ENCODE measurements at regions not wholly inside any gene's neighbourhood (a gene's known extent, or its start where the extent isn't known, plus 50 kb on each side); places are given as distances from the start of the nearest gene placed in this dataset.
A peak's percentile ranks its signal among the peaks of the same experiment; 100 is the strongest.

DNA sequence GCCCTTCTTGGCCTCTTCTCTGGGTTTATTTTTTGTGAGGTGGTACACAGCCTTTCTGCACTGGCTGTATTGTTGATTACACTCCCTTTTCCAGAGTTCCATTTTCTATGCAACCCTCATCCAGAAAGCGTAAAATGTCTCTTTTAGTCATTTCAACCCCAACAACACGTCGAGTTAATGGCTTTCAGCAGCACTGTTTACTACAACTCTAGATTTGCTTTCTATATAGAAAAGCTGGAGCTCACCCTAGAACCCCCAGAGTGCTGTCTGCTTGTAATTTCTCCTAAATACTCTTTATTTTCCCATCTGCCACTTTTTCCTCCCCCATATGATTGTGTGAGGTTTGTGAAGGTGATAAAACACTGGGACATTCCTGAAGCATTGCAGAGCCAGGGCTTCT lies 148.9 kb upstream of the TMTC4 start:
- in situ Hi-C loops (cut with HindIII; ENCODE audit: low sequenced_read_pairs) = no loop called here
- TF ChIP-seq, protein P1, sequence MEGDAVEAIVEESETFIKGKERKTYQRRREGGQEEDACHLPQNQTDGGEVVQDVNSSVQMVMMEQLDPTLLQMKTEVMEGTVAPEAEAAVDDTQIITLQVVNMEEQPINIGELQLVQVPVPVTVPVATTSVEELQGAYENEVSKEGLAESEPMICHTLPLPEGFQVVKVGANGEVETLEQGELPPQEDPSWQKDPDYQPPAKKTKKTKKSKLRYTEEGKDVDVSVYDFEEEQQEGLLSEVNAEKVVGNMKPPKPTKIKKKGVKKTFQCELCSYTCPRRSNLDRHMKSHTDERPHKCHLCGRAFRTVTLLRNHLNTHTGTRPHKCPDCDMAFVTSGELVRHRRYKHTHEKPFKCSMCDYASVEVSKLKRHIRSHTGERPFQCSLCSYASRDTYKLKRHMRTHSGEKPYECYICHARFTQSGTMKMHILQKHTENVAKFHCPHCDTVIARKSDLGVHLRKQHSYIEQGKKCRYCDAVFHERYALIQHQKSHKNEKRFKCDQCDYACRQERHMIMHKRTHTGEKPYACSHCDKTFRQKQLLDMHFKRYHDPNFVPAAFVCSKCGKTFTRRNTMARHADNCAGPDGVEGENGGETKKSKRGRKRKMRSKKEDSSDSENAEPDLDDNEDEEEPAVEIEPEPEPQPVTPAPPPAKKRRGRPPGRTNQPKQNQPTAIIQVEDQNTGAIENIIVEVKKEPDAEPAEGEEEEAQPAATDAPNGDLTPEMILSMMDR (IDR thresholded peaks at IDR 0.05; ENCODE audit: low read depth, low read length, missing control alignments) = no peak
- no peak for DNase-seq (ENCODE audit: low read depth)
- H3K4me3 ChIP-seq (ENCODE audit: low read depth, low read length) = no peak overlapping the region

DNA sequence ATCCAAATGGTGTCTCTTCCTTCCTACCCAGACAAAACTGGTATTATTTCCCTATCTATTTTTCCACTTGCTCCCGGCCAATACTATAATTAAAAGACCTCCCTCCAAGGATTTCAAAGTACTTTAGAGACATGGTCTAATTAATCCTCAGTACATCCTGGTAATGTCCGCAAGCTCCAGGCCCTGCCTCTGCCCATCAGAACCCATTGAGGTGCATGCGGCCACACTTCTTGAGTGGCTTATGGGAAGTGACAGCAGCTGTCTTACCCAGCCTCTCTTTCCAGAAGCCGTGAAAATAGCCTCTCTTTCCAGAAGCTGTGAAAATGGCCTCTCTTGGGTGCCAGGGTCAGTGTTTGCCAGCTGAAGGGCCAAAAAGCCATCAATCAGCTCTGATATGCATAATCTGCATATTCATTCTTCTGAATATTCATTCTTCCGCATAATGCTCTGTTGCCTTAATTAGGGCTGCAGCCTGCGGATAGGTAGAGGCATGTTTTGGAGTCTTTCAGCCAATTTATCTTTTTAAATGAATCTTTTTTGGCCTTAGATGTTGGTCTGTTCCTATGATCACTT lies 148.4 kb upstream of the TMTC4 start:
- no peak for DNase-seq (ENCODE audit: low read depth)
- TF ChIP-seq, protein P1 (IDR thresholded peaks at IDR 0.05; ENCODE audit: low read depth, low read length, missing control alignments) = no peak
- in situ Hi-C loops (cut with HindIII; ENCODE audit: low sequenced_read_pairs) = no loop called here
- no peak overlapping the region for H3K4me3 ChIP-seq (ENCODE audit: low read depth, low read length)

DNA sequence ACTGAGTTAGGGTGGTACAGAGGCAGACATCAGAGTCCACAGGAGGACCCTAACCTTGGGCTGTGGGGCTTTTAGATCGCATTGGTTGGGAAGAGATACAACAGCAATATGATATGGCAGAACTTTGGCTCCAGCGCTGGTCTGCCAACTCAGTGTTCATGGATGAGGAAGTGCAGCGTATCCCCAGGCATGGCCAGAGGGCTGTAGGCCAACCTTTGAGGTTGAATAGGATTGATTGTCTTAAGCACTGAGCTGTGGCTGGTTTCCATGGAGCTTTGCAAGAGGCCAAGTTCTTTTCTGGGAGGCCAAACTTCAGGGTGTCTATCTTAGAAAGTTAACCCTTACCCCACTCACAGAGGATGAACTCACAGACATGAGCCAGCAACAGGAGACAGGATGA lies 144.1 kb upstream of the TMTC4 start:
- in situ Hi-C loops (cut with HindIII; ENCODE audit: low sequenced_read_pairs) = no loop called here
- no peak overlapping the region for H3K4me3 ChIP-seq (ENCODE audit: low read depth, low read length)
- peak; percentile 39 for DNase-seq (ENCODE audit: low read depth)
- TF ChIP-seq, protein P1 (IDR thresholded peaks at IDR 0.05; ENCODE audit: low read depth, low read length, missing control alignments) = no peak

DNA sequence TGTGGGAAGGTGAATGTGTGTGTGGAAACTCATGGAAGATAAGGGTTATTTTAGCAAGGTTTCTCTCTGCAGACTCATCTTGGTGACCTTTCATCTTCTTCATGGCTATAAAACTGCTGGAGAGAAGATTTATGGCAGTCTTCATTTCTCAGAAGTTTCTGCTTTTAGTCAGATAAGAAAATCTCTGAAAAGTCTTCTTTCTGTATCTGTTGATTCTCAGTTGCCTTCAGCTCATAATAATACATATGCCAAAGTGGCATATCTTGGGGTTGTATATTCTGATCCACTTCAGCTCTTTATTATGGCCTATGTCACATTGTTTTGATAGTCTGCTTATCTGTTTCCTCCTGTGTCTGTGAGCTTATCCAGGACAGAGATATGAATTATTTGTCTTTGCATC lies 143.3 kb upstream of the TMTC4 start:
- no peak overlapping the region for H3K4me3 ChIP-seq (ENCODE audit: low read depth, low read length)
- TF ChIP-seq, protein P1 (IDR thresholded peaks at IDR 0.05; ENCODE audit: low read depth, low read length, missing control alignments) = no peak
- in situ Hi-C loops (cut with HindIII; ENCODE audit: low sequenced_read_pairs) = no loop called here
- DNase-seq (ENCODE audit: low read depth) = no peak

DNA sequence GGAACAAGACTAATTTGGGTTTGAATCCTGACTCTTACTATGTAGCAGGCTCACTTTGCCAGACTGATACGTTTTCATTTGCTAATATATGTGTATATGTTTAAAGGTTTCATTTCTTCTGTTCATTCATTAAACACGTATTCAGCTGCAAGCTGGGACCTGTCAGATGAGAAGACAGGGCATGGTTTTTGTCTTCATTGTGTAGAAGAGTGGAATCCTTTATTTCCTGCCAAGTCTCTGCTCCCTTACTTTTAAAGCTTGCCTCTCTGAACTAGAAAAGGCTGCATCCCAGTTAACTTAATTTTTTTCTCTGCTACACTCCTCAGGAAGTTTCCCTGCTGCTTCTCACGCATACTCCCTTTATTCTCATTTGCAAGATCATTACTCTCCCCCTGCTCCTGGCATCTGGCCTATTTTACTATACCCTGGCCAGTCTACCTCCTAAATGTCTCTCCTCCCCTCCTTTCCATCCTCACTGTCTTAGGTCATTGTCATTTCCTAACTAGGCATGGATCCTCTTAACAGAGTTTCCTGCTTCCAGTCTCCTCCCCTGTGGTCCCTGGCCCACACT lies 141.0 kb upstream of the TMTC4 start:
- TF ChIP-seq, protein P1 (IDR thresholded peaks at IDR 0.05; ENCODE audit: low read depth, low read length, missing control alignments) = no peak
- no peak overlapping the region for H3K4me3 ChIP-seq (ENCODE audit: low read depth, low read length)
- in situ Hi-C loops (cut with HindIII; ENCODE audit: low sequenced_read_pairs) = no loop called here
- DNase-seq (ENCODE audit: low read depth) = no peak

DNA sequence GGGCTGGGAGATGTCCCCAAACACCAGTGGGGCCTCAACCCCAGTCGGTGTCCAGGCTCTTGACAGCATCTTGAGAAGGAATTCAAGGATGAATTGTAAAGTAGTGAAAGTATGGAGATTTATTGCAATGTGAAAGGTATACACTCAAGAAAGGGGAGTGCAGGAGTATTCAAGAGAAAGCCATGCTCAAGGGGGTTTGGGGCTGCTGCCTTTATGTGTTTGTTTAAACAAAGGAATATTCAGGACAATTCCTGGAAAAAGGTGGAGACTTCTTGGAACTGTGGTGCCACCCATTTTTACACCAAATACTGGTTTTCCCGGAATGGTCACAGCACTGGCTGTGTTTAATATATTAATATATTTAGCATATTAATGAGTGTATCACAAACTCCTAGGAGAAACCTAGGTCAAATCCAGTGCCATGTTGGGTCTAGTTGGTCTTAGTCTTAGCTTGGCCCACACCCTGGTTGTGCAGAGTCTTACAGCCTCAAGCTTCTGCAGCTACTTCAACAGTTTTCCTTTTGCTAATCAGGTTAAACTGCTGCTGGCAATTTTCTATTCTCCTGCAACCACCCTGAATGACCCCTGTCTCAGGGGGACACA lies 138.5 kb upstream of the TMTC4 start:
- TF ChIP-seq, protein P1 (IDR thresholded peaks at IDR 0.05; ENCODE audit: low read depth, low read length, missing control alignments) = no peak
- no peak for DNase-seq (ENCODE audit: low read depth)
- no peak overlapping the region for H3K4me3 ChIP-seq (ENCODE audit: low read depth, low read length)
- in situ Hi-C loops (cut with HindIII; ENCODE audit: low sequenced_read_pairs) = no loop called here

Measured in astrocyte of the cerebellum (primary cell).